HepG2 (cell line): ENCODE measurements at regions not wholly inside any gene's neighbourhood (a gene's known extent, or its start where the extent isn't known, plus 50 kb on each side); places are given as distances from the start of the nearest gene placed in this dataset.

Experiments
- CREB1 ChIP-seq, 2 experiments: fragments of 450-650 bp in 1 of 2; IDR thresholded peaks; 2 replicates each; pipeline ENCODE4 v1.6.1; 2016 to 2017; ENCODE audit warnings: control low read depth in 1 of 2, mild to moderate bottlenecking in 1 of 2, missing compliant biosample characterization in 1 of 2, missing genetic modification characterization in 1 of 2
- FOXM1 ChIP-seq: sonication (generic); formaldehyde crosslinking; IDR thresholded peaks from 2 replicates; pipeline ENCODE4 v1.5.0; 2020; ENCODE audit warnings: missing genetic modification reagents
- MAX ChIP-seq: IDR thresholded peaks from 2 replicates; pipeline ENCODE4 v1.6.1; 2012; ENCODE audit warnings: inconsistent platforms
- NFKBIZ ChIP-seq: IDR thresholded peaks from 2 replicates; pipeline ENCODE4 v1.6.1; 2018; ENCODE audit warnings: missing genetic modification reagents, missing compliant biosample characterization
- NR2F6 ChIP-seq, 2 experiments: IDR thresholded peaks; 2 replicates each; pipeline ENCODE4 v1.6.1; 2016; ENCODE audit warnings: antibody characterized with exemption in 1 of 2, mild to moderate bottlenecking in 1 of 2
- ONECUT2 ChIP-seq: sonication (generic); formaldehyde crosslinking; IDR thresholded peaks from 2 replicates; pipeline ENCODE4 v1.4.0; 2020; ENCODE audit warnings: missing genetic modification reagents
- SOX13 ChIP-seq, 3 experiments: fragments of 450-650 bp in 1 of 3; sonication (generic) in 1 of 3; formaldehyde crosslinking in 1 of 3; IDR thresholded peaks in 2 of 3; conservative IDR thresholded peaks in 1 of 3; 2 replicates each; pipeline versions ENCODE4 v1.5.0 to v1.6.1; 2016 to 2020; ENCODE audit warnings: antibody characterized with exemption in 1 of 3, mild to moderate bottlenecking in 1 of 3, missing compliant biosample characterization in 1 of 3, missing genetic modification reagents in 1 of 3, moderate library complexity in 1 of 3
- TCF7L2 ChIP-seq: IDR thresholded peaks from 2 replicates; pipeline ENCODE4 v1.6.1; 2011; ENCODE audit warnings: mild to moderate bottlenecking, low read depth, low read length, moderate library complexity
- ZNF503 ChIP-seq: sonication (generic); formaldehyde crosslinking; IDR thresholded peaks from 2 replicates; pipeline ENCODE4 v1.4.0; 2020; ENCODE audit warnings: missing genetic modification reagents

- TF ChIP-seq MAX (no peak), TCF7L2 (peak; percentile 45; the same call in 1 of the 2 replicates), SOX13 (IDR thresholded peaks at IDR 0.05) (peak; percentile 51; the same call in 1 of the 2 replicates), SOX13 (CRISPR knock-in tag; conservative IDR thresholded peaks at IDR 0.05 in 1 of 2, IDR thresholded peaks at IDR 0.05 in 1 of 2) (peak in 1 of 2 experiments; percentile 88; a peak in 2 of 4 replicates), CREB1 (IDR thresholded peaks at IDR 0.05) (no peak), CREB1 (CRISPR knock-in tag; IDR thresholded peaks at IDR 0.05) (peak; percentile 69), NR2F6 (IDR thresholded peaks at IDR 0.05) (peak; percentile 78; the same call in 1 of the 2 replicates), NR2F6 (CRISPR knock-in tag; IDR thresholded peaks at IDR 0.05) (peak; percentile 55; the same call in 1 of the 2 replicates), NFKBIZ (CRISPR knock-in tag) (peak; percentile 46), ZNF503 (CRISPR knock-in tag) (peak; percentile 57; the same call in 1 of the 2 replicates), ONECUT2 (CRISPR knock-in tag) (peak; percentile 96), FOXM1 (CRISPR knock-in tag) (no peak)
Observed at GRCh38 chr5:74502479-74502950, 138.0 kb downstream of the ENC1 start (continued).
